GM12892 (cell line): ENCODE measurements at regions not wholly inside any gene's neighbourhood (a gene's known extent, or its start where the extent isn't known, plus 50 kb on each side); places are given as distances from the start of the nearest gene placed in this dataset.
"Not testable (repeated sequence)": the region's sequence is repeated elsewhere in the genome, so short reads cannot be mapped to it uniquely, and the experiment has no call there.

ENCODE experiments used
- DNase-seq: peaks from one replicate; pipeline ENCODE4 v3.0.0; 2011; ENCODE audit not compliant: insufficient read length
- FAIRE-seq: peaks from 2 replicates; lab custom pipeline; 2011; peaks lifted over from hg19 to GRCh38; lab: Jason Lieb, UNC
- POLR2A ChIP-seq: IDR thresholded peaks from 2 replicates; pipeline ENCODE4 v1.6.1; 2011; ENCODE audit warnings: low read depth, low read length, control low read depth
- POLR2AphosphoS5 ChIP-seq: IDR thresholded peaks from 2 replicates; pipeline ENCODE4 v1.6.1; 2011; ENCODE audit warnings: low read depth, low read length, control low read depth
- TAF1 ChIP-seq: IDR thresholded peaks from 2 replicates; pipeline ENCODE4 v1.6.1; 2011; ENCODE audit warnings: low read depth, mild to moderate bottlenecking, control low read depth, low read length, borderline replicate concordance

DNA sequence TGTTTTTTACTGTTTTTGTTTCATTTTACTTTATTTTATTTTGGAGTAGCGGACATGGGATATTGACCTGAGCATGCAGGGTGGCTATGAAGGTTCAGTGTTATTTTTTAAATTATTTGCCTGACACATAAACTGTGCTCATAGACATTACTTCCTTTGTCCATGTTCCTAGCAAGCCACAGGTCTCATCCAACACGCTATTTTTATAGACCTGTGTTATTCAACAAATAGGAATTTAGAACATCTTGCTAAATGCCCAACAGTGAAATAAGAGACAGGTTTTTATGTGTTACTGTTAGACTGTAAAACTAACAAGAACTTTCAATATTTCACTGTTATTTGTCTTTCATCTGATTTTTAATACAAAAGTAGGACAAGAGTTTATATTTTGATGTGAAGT lies 756.4 kb downstream of the KCNT2 start:
- FAIRE-seq: no peak
- TF ChIP-seq TAF1 (no peak), POLR2A (no peak), POLR2AphosphoS5 (no peak)
- no peak for DNase-seq

DNA sequence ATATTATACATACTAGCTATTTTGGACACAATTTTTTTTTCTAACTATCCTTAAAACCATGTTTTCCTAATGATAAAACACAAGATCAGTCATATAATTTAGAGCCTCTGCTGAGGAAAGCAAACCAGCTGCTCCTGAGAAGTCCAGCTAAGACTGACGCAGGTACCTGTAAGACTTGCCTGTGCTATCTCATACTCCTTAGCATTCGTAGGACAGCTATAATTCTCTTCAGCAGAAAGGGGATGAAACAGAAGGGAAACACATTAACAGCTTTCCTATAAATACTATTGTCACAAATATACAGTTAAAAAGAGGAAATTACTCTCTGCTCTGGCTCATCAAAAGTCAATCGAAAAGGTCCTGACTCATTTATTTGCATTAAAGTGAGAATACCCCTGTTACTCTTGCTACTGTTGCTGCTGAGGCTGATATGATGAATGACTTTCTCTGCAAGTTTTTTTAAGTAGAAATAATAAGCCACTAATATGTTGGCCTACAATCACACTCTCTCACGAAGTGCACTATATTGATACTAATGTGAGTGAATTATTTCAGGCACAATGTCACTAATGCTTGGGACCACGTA lies 757.1 kb downstream of the KCNT2 start:
- FAIRE-seq (no peak), DNase-seq (no peak)
- TF ChIP-seq TAF1: no peak
- TF ChIP-seq POLR2A: no peak
- no peak for TF ChIP-seq POLR2AphosphoS5

DNA sequence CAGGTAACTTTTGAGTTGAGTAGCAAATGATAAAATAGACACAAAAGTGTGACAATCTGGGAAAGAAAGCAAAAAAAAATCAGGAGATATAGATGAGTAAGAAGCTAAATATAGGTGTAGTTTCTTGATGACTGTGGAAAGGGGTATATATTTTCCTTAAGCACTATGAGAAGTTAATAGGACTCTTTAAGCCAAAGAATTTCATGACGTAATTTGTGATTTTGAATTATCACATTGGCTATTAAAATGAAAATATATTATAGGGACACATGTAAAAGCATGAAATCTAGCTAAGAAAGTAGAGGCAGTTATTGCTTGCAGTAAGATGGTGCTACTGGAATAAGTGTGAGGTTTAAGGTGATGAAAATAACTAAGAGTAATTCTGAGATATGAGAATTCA lies 759.1 kb downstream of the KCNT2 start:
- TF ChIP-seq POLR2A (no peak), POLR2AphosphoS5 (no peak), TAF1 (no peak)
- DNase-seq (no peak), FAIRE-seq (no peak)

DNA sequence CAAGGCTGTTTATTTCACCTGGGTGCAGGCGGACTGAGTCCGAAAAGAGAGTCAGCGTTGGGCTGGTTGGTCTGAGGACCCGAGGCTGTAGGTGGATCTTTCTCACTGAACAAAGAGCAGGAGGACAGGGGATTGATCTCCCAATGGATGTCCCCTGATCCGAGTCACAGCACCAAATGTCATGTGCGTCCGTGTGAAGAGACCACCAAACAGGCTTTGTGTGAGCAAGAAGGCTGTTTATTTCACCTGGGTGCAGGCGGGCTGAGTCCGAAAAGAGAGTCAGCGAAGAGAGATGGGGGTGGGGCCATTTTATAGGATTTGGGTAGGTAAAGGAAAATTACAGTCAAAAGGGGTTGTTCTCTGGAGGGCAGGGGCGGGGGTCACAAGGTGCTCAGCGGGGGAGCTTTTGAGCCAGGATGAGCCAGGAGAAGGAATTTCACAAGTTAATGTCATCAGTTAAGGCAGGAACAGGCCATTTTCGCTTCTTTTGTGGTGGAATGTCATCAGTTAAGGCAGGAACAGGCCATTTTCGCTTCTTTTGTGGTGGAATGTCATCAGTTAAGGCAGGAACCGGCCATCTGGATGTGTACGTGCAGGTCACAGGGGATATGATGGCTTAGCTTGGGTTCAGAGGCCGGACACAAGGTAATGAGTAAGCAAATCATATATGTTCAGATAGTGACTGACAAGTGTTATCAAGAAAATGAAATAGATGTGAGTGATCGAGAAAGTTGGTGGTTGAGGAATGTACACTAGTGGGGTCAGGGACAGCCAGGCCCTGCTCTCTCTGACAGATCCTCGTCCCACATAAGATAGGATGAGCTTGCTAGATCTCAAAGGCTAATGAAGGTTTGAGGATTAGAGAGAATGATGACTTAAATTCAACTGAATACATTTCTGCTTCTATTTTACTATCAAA lies 760.0 kb downstream of the KCNT2 start:
- FAIRE-seq, DNase-seq: not testable (repeated sequence)

DNA sequence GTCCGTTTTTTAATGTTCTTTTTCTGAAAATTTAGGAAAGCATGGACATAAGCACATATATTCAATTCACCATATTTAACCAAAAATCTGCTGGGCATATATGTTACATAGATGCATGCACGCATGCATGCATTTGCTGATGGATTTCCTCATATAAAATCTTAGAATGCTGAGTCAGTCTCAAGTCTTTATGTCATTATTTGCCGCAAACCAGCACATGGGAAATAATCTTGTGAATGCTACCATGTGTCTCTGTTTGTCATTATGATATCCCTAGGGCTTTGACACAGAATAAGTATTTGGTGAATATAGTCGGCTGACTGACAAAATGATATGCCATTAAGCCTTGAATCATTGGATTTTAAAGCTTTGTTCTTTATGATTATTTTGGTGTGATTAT lies 776.5 kb downstream of the KCNT2 start:
- FAIRE-seq (no peak), DNase-seq (no peak)
- no peak for TF ChIP-seq TAF1
- no peak for TF ChIP-seq POLR2AphosphoS5
- TF ChIP-seq POLR2A: no peak

DNA sequence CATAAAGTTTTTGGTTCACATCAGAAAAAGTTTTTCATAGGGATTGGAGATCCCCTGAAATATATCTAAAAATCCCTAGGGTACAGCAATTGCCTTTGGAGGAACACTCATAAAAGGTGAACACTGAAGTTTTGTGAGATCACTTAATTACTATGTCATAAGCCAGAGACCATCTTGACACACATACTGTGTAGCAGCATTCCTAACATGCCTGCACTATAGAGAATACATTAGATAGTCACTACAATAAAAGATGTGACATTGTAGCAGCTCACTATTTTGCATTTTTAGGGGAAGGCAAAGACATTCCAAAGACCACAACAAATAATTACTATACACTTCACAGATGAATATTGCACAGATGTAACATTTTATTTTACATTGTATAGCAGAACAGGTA lies 779.9 kb downstream of the KCNT2 start:
- TF ChIP-seq POLR2A: no peak
- no peak for TF ChIP-seq TAF1
- no peak for TF ChIP-seq POLR2AphosphoS5

DNA sequence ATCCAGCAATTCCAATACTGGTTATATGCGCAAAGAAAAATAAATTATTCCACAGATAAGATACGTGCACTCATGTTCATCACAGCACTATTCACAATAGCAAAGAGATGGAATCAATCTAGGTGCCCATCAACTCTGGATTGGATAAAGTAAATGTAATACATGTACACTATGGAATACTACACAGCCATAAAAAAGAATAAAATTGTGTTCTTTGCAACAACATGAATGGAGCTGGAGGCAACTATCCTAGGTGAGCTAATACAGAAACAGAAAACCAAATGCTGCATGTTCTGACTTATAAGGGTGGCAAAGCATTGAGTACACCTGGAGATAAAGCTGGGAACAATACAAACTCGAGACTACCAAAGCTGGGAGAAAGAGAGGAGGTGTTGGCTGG lies 787.3 kb downstream of the KCNT2 start:
- FAIRE-seq (no peak), DNase-seq (no peak)
- TF ChIP-seq TAF1 (no peak), POLR2A (no peak), POLR2AphosphoS5 (no peak)

More for the DNA sequence above, 779.9 kb downstream of the KCNT2 start:
- FAIRE-seq: no peak
- DNase-seq: no peak

DNA sequence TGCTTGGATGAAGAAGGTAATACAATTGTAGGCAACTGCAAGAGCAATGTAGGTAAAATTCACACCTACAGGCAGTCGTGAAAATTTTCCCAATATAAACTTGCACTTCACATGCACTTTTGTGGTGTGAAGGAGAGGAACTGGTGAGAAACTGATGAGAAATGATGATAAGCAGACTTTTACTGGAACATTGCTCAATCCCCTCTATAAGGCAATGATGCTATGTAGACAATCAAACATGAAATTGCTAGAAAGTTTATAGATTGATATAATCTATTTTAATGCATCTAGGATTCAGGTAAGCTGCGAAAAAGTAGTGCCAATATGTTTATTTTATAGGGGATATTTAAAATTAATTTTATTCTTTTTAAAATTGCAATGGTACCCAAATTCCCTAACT lies 802.2 kb downstream of the KCNT2 start:
- FAIRE-seq (no peak), DNase-seq (no peak)
- no peak for TF ChIP-seq POLR2AphosphoS5

DNA sequence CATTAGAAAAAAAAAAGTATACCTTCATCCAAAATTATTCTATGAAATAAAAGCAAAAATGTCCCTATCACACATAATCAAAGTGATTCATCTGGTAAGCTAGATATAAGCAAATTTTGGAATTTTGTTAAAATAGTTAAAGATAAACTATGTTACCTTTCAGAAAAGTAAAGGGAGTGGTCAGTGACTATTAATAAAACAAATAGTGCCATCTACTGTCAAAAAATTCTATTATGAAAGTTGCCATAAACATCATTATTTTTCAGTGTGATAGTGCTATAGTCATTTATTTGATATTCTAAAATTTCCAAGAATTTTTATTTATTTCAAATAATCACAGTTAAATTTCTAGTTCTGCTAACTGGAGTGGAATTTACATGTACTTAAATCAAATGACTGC lies 803.7 kb downstream of the KCNT2 start:
- DNase-seq (no peak), FAIRE-seq (no peak)

DNA sequence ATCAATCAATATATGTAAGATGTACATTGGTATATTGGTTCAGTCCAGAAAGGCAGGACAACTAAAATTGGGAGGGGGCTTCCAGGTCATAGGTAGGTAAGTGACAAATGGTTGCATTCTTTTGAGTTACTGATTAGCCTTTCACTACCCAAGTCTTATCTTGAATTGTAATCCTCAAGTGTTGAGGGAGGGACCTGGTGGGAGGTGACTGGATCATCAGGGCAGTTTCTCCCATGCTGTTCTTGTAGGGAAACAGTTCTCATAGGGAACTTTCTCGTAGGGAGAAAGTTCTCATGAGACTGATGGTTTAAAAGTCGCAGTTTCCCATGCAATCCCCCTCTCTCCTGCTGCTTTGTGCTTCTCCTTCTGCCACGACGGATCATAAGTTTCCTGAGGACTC lies 809.2 kb downstream of the KCNT2 start:
- FAIRE-seq: no peak
- DNase-seq: no peak
- TF ChIP-seq POLR2AphosphoS5: no peak
- no peak for TF ChIP-seq TAF1
- TF ChIP-seq POLR2A: no peak

More for the DNA sequence above, 803.7 kb downstream of the KCNT2 start:
- TF ChIP-seq POLR2A (no peak), TAF1 (no peak), POLR2AphosphoS5 (no peak)

DNA sequence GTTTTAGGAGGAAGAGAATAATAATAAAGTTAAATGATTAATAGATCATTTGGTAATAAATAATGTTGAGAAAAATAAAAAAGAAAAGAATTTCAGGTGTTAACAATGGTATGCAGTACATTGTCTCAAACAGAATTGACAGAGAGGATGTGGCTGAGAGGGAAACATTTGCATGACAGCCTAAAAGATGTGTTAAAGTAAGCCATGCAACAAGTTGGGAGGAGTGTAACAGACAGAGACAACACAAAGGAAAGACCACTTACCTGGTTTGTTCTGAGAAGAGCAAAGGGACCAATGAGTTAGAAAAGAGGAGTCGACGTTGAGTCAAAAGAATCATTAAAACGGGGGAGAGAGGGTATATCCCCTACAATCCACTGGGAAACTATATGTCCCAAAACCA lies 814.0 kb downstream of the KCNT2 start:
- TF ChIP-seq POLR2AphosphoS5: no peak
- TF ChIP-seq TAF1: no peak
- no peak for TF ChIP-seq POLR2A
- DNase-seq (no peak), FAIRE-seq (no peak)

DNA sequence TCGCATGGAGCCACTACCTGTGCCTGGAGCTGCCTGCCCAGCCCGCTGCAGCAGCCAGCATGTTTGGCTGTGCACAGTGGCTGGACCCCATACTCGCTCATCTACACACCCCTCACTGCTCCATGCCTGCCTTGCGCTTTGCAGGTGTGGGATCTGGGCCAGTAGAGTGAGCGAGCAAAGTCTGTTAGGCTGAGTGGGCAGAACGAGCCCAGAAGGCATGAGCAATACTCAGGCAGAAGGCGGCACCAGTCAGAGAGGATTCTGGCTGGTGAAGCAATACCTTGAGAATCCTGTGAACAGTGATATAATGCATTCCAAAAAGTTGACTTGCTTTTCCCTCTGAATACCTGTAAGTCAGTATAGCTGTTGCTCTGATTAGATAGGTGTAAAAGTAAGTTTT lies 816.4 kb downstream of the KCNT2 start:
- no peak for DNase-seq

More for the DNA sequence above, 816.4 kb downstream of the KCNT2 start:
- FAIRE-seq: no peak
- no peak for TF ChIP-seq TAF1
- TF ChIP-seq POLR2A: no peak
- TF ChIP-seq POLR2AphosphoS5: no peak
